Panc1 (cell line): ENCODE measurements at regions not wholly inside any gene's neighbourhood (a gene's known extent, or its start where the extent isn't known, plus 50 kb on each side); places are given as distances from the start of the nearest gene placed in this dataset.

Experiments
- ATAC-seq: fragments of 200-7000 bp; cut with Tn5 transposase; 2 replicates; pipeline ENCODE4 v1.9.1; 2020; ENCODE audit warnings: mild to moderate bottlenecking, moderate library complexity
- BruUV-seq: library from RNA; stranded (reverse); fragments of 400-500 nt; replicated peaks from 2 replicates; lab custom pipeline; 2021; lab: Mats Ljungman, UMichigan
- CTCF ChIA-PET: fragments of 300-600 bp; sonication (Branson Sonifier 250); formaldehyde crosslinking; loops from one replicate; lab custom pipeline; 2022; ENCODE audit warnings: antibody characterized with exemption; lab: Charles Lee
- POLR2A ChIA-PET: fragments of 300-600 bp; sonication (Branson Sonifier 250); formaldehyde crosslinking; loops from one replicate; lab custom pipeline; 2022; ENCODE audit warnings: antibody characterized with exemption; lab: Charles Lee
- DNase-seq: peaks from one replicate; pipeline ENCODE4 v3.0.0-alpha.2; 2010; ENCODE audit warnings: low read depth, low spot score
- H3K27ac ChIP-seq: 2 replicates; pipeline ENCODE4 v1.5.1; 2011; ENCODE audit warnings: mild to moderate bottlenecking, low read length, inconsistent platforms
- H3K27me3 ChIP-seq: fragments of 200-500 bp; sonication (Bioruptor generic); 2 replicates; pipeline ENCODE4 v1.6.0; 2014; ENCODE audit warnings: low read length, inconsistent platforms; ENCODE audit not compliant: control insufficient read depth, insufficient read depth
- H3K36me3 ChIP-seq: fragments of 200-500 bp; sonication (Bioruptor generic); 2 replicates; pipeline ENCODE4 v1.5.1; 2014; ENCODE audit warnings: inconsistent platforms, mild to moderate bottlenecking, low read length, moderate library complexity; ENCODE audit not compliant: control insufficient read depth, insufficient read depth
- H3K4me1 ChIP-seq: 2 replicates; pipeline ENCODE4 v1.5.1; 2011; ENCODE audit warnings: inconsistent platforms, mild to moderate bottlenecking, low read length, moderate library complexity; ENCODE audit not compliant: control insufficient read depth, insufficient read depth
- H3K4me3 ChIP-seq, 2 experiments: 2 replicates each; pipeline ENCODE4 v1.5.1; 2011 to 2012; ENCODE audit warnings: low read depth in 2 of 2, low read length in 2 of 2, mild to moderate bottlenecking in 2 of 2, inconsistent platforms in 1 of 2, moderate library complexity in 1 of 2
- H3K9me3 ChIP-seq: fragments of 200-500 bp; sonication (Bioruptor generic); 2 replicates; pipeline ENCODE4 v1.5.1; 2014; ENCODE audit warnings: low read depth, mild to moderate bottlenecking, inconsistent platforms, low read length, moderate library complexity; ENCODE audit not compliant: control insufficient read depth, insufficient read depth
- POLR2AphosphoS5 ChIP-seq: IDR thresholded peaks from 2 replicates; pipeline ENCODE4 v1.6.1; 2012; ENCODE audit warnings: mild to moderate bottlenecking, low read depth, low read length, moderate library complexity
- SIN3A ChIP-seq: IDR thresholded peaks from 2 replicates; pipeline ENCODE4 v1.6.1; 2012; ENCODE audit warnings: low read depth, mild to moderate bottlenecking, low read length, moderate library complexity, borderline replicate concordance; ENCODE audit not compliant: insufficient read depth
- TCF7L2 ChIP-seq: IDR thresholded peaks from 2 replicates; pipeline ENCODE4 v1.6.1; 2011; ENCODE audit warnings: mild to moderate bottlenecking, low read depth, low read length, inconsistent platforms
- in situ Hi-C: cut with HindIII; loops from 2 replicates; pipeline ENCODE4 v1.10.0; 2016; ENCODE audit warnings: low sequenced_read_pairs, low pct_unique_long_range_greater_than_20kb
- intact Hi-C: fragments of 100-400 bp; cut with micrococcal nuclease; formaldehyde crosslinking; loops from one replicate; pipeline ENCODE4 v1.10.0; 2022; ENCODE audit not compliant: unreplicated experiment
- TF ChIP-seq, protein P1 (sequence below): fragments of 450-650 bp; IDR thresholded peaks from 2 replicates; pipeline ENCODE4 v1.5.1; 2017; ENCODE audit warnings: mild to moderate bottlenecking
- TF ChIP-seq, protein P2 (sequence below), 2 experiments: IDR thresholded peaks; 2 replicates each; pipeline ENCODE4 v1.6.1; 2011 to 2012; ENCODE audit warnings: low read depth in 2 of 2, control low read depth in 1 of 2, low read length in 1 of 2, mild to moderate bottlenecking in 1 of 2, moderate library complexity in 1 of 2; ENCODE audit not compliant: insufficient read depth in 1 of 2

GRCh38 chr2:3075991-3076340 is 301.7 kb downstream of the EIPR1 start:
- H3K27ac ChIP-seq, result no peak overlapping the region
- ChIA-PET POLR2A (no interaction called here), CTCF (no interaction called here)
- peaks cover 6% of the 10 kb centered on the region for H3K27me3 ChIP-seq
- no peaks in the 10 kb centered on the region for H3K9me3 ChIP-seq
- no peak for ATAC-seq
- H3K36me3 ChIP-seq, result no peaks in the 10 kb centered on the region
- TF ChIP-seq, protein P1, sequence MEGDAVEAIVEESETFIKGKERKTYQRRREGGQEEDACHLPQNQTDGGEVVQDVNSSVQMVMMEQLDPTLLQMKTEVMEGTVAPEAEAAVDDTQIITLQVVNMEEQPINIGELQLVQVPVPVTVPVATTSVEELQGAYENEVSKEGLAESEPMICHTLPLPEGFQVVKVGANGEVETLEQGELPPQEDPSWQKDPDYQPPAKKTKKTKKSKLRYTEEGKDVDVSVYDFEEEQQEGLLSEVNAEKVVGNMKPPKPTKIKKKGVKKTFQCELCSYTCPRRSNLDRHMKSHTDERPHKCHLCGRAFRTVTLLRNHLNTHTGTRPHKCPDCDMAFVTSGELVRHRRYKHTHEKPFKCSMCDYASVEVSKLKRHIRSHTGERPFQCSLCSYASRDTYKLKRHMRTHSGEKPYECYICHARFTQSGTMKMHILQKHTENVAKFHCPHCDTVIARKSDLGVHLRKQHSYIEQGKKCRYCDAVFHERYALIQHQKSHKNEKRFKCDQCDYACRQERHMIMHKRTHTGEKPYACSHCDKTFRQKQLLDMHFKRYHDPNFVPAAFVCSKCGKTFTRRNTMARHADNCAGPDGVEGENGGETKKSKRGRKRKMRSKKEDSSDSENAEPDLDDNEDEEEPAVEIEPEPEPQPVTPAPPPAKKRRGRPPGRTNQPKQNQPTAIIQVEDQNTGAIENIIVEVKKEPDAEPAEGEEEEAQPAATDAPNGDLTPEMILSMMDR, result no peak
- TF ChIP-seq TCF7L2 (no peak), SIN3A (no peak), POLR2AphosphoS5 (no peak)
- TF ChIP-seq, protein P2, sequence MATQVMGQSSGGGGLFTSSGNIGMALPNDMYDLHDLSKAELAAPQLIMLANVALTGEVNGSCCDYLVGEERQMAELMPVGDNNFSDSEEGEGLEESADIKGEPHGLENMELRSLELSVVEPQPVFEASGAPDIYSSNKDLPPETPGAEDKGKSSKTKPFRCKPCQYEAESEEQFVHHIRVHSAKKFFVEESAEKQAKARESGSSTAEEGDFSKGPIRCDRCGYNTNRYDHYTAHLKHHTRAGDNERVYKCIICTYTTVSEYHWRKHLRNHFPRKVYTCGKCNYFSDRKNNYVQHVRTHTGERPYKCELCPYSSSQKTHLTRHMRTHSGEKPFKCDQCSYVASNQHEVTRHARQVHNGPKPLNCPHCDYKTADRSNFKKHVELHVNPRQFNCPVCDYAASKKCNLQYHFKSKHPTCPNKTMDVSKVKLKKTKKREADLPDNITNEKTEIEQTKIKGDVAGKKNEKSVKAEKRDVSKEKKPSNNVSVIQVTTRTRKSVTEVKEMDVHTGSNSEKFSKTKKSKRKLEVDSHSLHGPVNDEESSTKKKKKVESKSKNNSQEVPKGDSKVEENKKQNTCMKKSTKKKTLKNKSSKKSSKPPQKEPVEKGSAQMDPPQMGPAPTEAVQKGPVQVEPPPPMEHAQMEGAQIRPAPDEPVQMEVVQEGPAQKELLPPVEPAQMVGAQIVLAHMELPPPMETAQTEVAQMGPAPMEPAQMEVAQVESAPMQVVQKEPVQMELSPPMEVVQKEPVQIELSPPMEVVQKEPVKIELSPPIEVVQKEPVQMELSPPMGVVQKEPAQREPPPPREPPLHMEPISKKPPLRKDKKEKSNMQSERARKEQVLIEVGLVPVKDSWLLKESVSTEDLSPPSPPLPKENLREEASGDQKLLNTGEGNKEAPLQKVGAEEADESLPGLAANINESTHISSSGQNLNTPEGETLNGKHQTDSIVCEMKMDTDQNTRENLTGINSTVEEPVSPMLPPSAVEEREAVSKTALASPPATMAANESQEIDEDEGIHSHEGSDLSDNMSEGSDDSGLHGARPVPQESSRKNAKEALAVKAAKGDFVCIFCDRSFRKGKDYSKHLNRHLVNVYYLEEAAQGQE (IDR thresholded peaks at IDR 0.05; ENCODE audit: insufficient read depth in 1 of 2, low read depth in 2 of 2, low read length in 1 of 2), result no peak
- no peak for DNase-seq
- H3K4me1 ChIP-seq, result no peaks in the 10 kb centered on the region
- intact Hi-C loops (no loop called here), in situ Hi-C loops (no loop called here)
- no TSS peak for BruUV-seq
- no peak overlapping the region for H3K4me3 ChIP-seq

- ATAC-seq, result no peak
- TF ChIP-seq SIN3A (no peak), TCF7L2 (no peak), POLR2AphosphoS5 (no peak)
- TF ChIP-seq, protein P2 (IDR thresholded peaks at IDR 0.05; ENCODE audit: insufficient read depth in 1 of 2, low read depth in 2 of 2, low read length in 1 of 2), result no peak
- TF ChIP-seq, protein P1, result no peak
- POLR2A ChIA-PET, result no interaction called here
- CTCF ChIA-PET, result no interaction called here
- H3K36me3 ChIP-seq, result no peaks in the 10 kb centered on the region
- no peak overlapping the region for H3K4me3 ChIP-seq
- in situ Hi-C loops, result no loop called here
- no peaks in the 10 kb centered on the region for H3K9me3 ChIP-seq
- BruUV-seq, result no TSS peak
- no peak overlapping the region for H3K27ac ChIP-seq
- no peaks in the 10 kb centered on the region for H3K4me1 ChIP-seq
- intact Hi-C loops, result no loop called here
- peaks cover 6% of the 10 kb centered on the region for H3K27me3 ChIP-seq
- DNase-seq, result no peak
Observed at GRCh38 chr2:3075316-3075990, 302.2 kb downstream of the EIPR1 start.
